ENCODE measurements at regions not wholly inside any gene's neighbourhood (a gene's known extent, or its start where the extent isn't known, plus 50 kb on each side); places are given as distances from the start of the nearest gene placed in this dataset.

GRCh38 chr12:94803939-94804338 is 153.6 kb upstream of the TMCC3 start:
- Histone ChIP-seq H3K9me2 (no peaks in the 10 kb centered on the region), H2AFZ (ENCODE audit: low read depth) (no peak overlapping the region), H3F3A (replicated peaks; ENCODE audit: insufficient read depth) (no peaks in the 10 kb centered on the region), H4K20me1 (ENCODE audit: insufficient read depth) (no peaks in the 10 kb centered on the region), H3K9me3 (no peaks in the 10 kb centered on the region), H3K27ac (ENCODE audit: low read depth in 2 of 2, low read length in 1 of 2) (no peak overlapping the region), H3K79me2 (ENCODE audit: insufficient read depth) (no peaks in the 10 kb centered on the region), H3K9ac (no peak overlapping the region), H3K4me3 (ENCODE audit: low read depth in 2 of 2, low read length in 1 of 2) (no peak overlapping the region), H3K4me1 (ENCODE audit: control insufficient read depth in 1 of 2, insufficient read depth in 2 of 2, low read depth in 1 of 2, low read length in 1 of 2) (peaks cover 0 to 4% of the 10 kb centered on the region in 2 experiments; a peak in 1 of 4 replicates), H3K36me3 (replicated peaks in 1 of 2; ENCODE audit: control insufficient read depth in 1 of 2, insufficient read depth in 2 of 2, low read length in 1 of 2) (no peaks in the 10 kb centered on the region), H3K4me2 (no peak overlapping the region), H3K27me3 (ENCODE audit: insufficient read depth) (no peaks in the 10 kb centered on the region)
- ChIA-PET CTCF (no interaction called here), POLR2A (no interaction called here)
- no peak for DNase-seq
- TF ChIP-seq EP300 (IDR thresholded peaks at IDR 0.05; ENCODE audit: borderline replicate concordance in 1 of 2, low read depth in 1 of 2, low read length in 1 of 2) = no peak
- TF ChIP-seq RCOR1 (IDR thresholded peaks at IDR 0.05; ENCODE audit: low read length) = no peak
- no peak for TF ChIP-seq USF2 (IDR thresholded peaks at IDR 0.05; ENCODE audit: borderline replicate concordance, low read depth, low read length)
- no peak for TF ChIP-seq SMC3 (IDR thresholded peaks at IDR 0.05; ENCODE audit: low read depth, low read length)
- no peak for TF ChIP-seq GABPA (IDR thresholded peaks at IDR 0.05; ENCODE audit: low read depth)
- TF ChIP-seq NRF1 (IDR thresholded peaks at IDR 0.05; ENCODE audit: low read depth, low read length) = no peak
- TF ChIP-seq RXRA (IDR thresholded peaks at IDR 0.05; ENCODE audit: borderline replicate concordance, low read depth) = no peak
- no peak for TF ChIP-seq RFX5 (IDR thresholded peaks at IDR 0.05; ENCODE audit: low read length)
- no peak for TF ChIP-seq TEAD4 (IDR thresholded peaks at IDR 0.05; ENCODE audit: borderline replicate concordance, insufficient read depth)
- no peak for TF ChIP-seq YY1 (IDR thresholded peaks at IDR 0.05; ENCODE audit: low read depth)
- TF ChIP-seq REST (IDR thresholded peaks at IDR 0.05; ENCODE audit: low read depth, low read length) = no peak
- TF ChIP-seq ZBTB33 (IDR thresholded peaks at IDR 0.05; ENCODE audit: borderline replicate concordance, low read depth) = no peak
- TF ChIP-seq TCF12 (IDR thresholded peaks at IDR 0.05) = no peak
- TF ChIP-seq IRF3 (IDR thresholded peaks at IDR 0.05; ENCODE audit: low read depth, low read length) = no peak
- TF ChIP-seq GATA2 (CRISPR knock-in tag; IDR thresholded peaks at IDR 0.05) = no peak
- WGBS (ENCODE audit: low lambda C conversion rate) = 45% methylated on average over 4 of the region's 4 CpGs

Data from SK-N-SH (cell line).